GM12873 (cell line): ENCODE measurements at regions not wholly inside any gene's neighbourhood (a gene's known extent, or its start where the extent isn't known, plus 50 kb on each side); places are given as distances from the start of the nearest gene placed in this dataset.

ENCODE experiments used
- TF ChIP-seq, protein P1 (sequence below): IDR thresholded peaks from 2 replicates; pipeline ENCODE4 v1.5.1; 2012; ENCODE audit warnings: low read depth, mild to moderate bottlenecking, moderate library complexity, low read length, control low read depth; ENCODE audit not compliant: insufficient read depth; ENCODE audit errors: missing control alignments

DNA sequence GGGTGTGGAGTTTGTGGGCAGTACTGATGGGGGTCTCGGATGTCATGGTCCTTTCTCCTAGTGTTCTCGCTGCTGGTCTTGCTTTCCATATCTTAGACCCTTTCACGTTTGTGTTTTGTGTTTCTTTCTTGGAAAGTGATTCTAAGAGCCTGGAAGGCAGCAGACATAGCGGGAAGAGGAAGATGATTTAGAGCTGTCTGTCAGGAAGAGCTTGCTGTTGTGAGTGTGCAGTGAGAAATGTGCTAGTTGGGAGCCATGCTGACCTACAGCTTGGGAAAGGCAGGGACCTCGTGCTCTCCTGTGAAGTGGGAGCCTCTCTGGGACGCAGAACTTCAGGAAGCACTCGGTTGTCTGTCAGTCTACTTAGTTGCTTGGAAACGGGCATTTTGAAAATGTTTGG lies 122.2 kb downstream of the ZNF518B start:
- TF ChIP-seq, protein P1, sequence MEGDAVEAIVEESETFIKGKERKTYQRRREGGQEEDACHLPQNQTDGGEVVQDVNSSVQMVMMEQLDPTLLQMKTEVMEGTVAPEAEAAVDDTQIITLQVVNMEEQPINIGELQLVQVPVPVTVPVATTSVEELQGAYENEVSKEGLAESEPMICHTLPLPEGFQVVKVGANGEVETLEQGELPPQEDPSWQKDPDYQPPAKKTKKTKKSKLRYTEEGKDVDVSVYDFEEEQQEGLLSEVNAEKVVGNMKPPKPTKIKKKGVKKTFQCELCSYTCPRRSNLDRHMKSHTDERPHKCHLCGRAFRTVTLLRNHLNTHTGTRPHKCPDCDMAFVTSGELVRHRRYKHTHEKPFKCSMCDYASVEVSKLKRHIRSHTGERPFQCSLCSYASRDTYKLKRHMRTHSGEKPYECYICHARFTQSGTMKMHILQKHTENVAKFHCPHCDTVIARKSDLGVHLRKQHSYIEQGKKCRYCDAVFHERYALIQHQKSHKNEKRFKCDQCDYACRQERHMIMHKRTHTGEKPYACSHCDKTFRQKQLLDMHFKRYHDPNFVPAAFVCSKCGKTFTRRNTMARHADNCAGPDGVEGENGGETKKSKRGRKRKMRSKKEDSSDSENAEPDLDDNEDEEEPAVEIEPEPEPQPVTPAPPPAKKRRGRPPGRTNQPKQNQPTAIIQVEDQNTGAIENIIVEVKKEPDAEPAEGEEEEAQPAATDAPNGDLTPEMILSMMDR: no peak

DNA sequence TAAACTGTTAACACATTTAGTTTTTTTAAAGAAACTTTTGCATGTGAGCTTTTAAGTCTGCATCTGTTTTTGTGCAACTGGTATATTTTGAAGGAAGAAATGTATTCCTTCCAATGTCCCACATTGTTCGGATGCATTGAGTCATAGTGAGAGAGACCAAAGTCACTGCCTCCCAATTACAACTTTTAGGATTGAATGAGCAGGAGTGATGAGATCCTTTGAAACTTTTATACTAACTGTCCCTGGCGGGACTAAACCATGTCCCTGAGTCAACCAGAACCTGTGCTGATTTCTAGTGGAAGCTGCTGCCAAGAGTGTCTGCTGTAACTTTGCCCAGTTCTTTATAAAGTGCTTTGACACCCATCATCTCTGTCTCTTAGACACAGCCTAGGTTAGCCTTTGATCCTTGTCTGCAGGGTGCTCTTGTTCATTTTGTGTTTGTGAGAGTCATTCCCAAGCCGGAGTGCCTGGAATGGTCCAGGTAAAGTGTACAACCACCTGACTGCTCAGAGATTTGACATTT lies 122.7 kb downstream of the ZNF518B start:
- TF ChIP-seq, protein P1: no peak

GRCh38 chr4:10333942-10334341 lies 123.3 kb downstream of the ZNF518B start:
- TF ChIP-seq, protein P1: no peak

GRCh38 chr4:10326075-10326474 lies 131.2 kb downstream of the ZNF518B start:
- TF ChIP-seq, protein P1: no peak

DNA sequence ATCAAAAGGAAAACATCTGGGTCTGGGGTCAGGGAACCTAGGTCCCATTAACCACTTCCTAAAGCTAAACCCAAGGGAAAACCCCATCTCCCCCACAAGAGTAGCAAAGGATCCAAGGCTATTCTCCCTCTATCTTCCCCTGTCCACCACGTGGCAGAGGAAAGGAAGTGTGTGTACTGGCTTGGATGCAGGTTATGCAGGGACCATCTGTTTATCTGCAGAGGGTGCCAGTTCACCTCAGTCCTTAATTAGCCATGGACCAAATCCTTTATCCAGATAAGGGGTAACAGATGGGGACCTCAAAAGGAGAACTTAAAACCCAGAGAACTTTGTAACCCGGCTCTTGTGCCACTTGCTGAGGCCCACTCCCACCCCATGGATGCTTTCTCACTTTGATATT lies 135.3 kb downstream of the ZNF518B start:
- TF ChIP-seq, protein P1: no peak

- TF ChIP-seq, protein P1: no peak
Measured at GRCh38 chr4:10320130-10320529, 137.1 kb downstream of the ZNF518B start.

DNA sequence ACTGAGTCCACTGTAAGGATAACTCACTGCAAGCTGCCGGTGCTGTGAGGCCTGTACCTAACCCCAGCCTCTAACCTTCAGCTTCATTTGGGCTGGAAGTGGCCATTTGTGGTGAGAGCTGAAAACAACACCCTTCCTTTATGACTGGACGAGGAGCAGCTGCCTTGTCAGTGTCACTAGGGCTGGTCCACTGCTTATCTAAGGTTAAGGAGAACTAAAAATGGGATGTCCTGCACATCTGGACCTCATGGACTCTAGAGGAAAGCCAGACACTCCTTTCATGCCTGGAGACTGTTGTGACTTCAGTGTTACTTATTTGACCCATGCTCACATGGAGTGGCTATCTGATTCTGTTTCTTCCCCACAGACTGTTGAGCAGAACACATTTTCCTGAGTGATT lies 139.9 kb downstream of the ZNF518B start:
- TF ChIP-seq, protein P1: no peak
